ENCODE measurements at regions not wholly inside any gene's neighbourhood (a gene's known extent, or its start where the extent isn't known, plus 50 kb on each side); places are given as distances from the start of the nearest gene placed in this dataset.

DNA sequence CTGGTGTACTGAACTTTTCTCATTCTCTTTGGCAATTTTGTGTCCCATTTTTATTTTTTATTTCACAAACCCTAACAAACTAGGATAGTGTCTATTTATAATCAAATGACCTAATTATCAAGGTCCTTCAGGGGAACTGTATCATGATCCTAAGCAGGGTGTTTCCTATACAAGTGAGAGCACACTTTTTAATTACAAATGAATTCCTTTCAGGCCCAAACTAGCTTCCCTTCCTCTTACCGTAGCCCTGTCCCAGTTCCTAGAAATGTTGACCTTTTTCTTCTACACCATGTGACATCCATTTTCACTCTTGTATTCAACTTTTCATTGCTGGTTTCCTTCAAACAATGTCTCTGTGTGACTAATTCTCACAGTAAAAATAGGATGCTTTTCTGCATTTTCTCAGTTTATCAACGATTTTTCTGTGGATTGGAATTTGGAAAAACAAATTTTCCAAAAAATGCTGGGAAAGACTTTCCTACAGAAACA is 411.4 kb downstream of the CCDC91 start:
- no peak for DNase-seq

DNA sequence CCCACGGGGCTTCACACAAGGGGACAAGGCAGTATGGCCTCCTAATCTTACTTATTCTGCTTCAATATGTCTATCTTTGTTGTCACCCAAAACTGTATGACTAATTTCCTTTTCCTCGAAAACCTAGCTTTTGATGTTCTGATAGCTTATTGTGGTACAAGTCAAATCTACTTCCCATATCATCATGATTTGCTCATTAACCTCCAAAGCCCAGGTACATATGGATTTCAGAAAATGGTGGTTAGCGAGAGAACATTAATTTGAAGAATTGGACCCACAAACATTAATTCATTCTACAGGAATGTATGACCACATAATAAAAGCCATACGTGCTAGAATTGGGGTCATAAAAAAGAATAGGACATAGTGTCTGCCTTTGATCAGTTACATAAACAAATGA is 412.5 kb downstream of the CCDC91 start:
- no peak for DNase-seq

DNA sequence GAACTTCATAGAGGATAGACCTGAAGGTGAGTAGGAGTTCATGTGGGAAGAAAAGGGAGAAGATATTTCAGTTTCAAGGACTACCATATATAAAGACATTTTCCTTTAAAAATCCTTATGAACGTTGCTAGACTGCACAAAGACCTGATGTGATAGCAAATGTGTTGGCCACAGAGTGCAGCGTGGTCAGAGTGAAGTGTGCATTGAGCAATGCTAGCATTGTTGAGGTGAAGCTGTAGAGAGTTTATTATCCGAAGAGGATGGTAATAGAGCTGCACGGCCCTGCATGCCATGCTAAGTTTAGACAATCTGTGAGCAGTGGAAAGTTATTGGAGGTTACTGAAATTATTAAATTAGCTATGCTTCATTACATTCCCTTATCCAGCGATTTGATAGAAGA is 413.0 kb downstream of the CCDC91 start:
- no peak for DNase-seq

DNA sequence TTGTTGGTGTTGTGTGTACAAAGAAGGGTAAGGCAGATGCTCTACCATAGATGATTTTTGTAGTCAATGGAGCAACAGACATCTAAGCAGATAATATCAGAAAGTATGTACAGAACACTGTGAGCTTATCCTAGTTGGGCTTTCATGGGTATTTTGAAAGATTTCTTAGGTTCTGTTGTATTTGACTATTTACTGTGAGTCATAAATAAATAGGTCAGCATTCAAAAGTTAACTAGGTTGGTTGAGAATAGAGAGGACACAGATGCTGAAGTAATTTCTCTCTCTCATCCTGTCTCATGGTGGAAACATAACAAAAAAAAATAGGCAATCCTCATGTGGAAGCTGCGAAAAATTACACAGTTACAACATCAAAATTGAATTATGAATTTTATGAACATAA is 413.5 kb downstream of the CCDC91 start:
- DNase-seq, result no peak

DNA sequence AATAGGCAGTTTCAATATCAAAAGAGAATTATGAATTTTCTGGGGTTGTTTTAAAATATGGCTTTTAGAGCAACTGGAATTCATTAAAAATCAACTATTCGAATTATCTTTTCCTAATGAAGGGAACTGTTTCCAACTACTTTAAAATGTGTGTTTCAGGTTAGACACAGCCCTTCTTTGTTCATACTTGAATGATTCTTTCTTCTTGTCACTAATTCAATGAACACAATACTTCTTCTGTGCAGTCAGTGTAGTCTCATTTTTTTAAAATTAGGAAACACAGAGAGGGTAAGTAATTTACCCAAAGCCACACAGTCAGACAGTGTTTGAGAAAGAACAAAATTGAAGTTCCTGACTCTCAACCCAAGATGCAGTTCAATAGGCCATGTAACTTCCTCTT is 414.0 kb downstream of the CCDC91 start:
- DNase-seq, result no peak

DNA sequence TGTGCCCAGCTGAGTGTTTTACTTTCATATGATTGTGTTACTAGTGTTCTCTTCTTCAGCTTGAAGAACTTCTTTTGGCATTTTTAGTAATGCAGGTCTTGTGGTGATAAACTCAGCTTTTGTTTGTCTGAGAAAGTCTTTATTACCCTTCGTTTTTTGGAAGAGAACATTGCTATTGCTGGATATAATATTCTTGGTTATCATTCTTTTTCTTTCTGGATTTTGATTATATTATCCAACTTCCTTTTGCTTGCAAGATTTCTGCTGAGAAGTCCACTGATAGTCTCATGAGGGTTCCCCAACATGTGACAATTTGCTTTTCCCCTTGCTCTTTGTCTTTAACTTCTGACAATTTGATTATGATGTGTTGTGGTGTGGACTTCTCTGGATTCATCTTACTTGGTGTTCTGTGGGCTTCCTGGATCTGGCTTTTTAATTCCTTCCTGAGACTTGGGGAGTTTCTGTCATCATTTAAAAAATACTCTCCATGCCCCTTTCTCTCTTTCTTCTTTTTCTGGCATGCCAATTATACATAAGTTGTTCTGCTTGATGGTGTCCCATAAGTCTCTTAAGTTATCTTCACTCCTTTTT is 416.8 kb downstream of the CCDC91 start:
- no peak for DNase-seq

DNA sequence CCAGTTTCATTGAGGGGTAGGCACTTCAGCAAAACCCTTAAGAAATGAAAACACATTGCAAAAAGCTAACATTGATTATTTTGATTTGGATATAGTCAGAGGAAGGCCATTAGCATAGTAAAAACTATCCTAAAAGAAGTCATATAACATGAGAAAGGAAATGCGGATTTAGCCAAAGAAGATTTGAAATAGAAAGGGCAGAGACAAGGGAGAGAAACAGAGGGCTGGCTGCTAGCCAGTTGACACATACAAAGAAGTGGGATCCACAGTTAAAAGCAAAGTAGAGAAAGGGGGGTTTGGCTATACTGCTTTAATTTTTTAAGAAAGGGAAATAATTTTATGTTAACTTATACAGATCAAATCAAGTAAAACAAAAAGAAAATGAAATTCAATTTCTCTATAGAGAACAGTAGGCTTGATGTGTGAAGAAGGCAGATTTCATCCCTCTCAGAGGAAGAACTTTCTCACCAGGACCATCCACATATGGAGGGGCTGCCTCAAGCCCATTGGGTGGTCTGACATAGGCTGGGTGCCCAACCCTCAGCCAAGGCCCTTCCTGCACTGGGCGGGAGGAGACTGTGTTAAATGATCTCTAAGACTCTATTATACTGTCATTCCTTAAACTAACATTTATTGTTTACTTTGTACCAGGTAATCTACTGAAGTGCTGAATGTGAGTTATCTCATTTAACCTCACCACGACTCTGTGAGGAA is 420.3 kb downstream of the CCDC91 start:
- no peak for DNase-seq

DNA sequence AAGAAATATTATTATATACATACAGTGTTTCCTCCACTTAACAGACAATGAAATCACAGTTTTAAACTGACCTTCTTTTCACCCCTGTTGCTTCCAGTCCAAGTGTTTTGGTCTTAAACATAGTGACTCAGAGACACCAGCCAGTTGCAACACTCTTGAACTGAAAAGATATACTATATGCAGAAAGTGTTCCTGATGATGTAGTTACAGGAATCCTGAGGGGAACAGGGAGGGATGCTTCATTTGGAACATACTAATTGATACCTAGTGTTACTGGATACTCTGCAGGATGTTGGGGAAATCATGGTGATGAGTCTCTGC is 420.8 kb downstream of the CCDC91 start:
- DNase-seq, result no peak

DNA sequence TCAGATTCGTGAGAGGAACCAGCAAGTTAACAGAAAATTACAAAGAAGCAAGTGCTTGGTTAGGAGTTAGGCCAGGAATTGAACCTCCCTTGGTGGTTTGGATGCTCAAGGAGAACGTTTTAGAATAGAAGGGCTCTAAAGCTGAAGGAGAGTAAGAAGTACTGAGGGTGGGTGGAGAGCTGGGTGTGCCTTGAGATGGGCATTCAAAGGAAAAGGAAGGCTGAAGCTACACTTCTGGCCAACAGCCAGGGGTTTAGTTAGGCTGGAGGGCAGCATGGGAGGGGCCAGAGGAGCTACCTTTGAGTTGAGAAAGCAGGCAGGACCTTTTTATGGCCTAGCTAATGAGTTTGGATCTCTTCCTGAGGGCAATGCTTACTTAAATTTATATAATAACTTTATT is 421.2 kb downstream of the CCDC91 start:
- no peak for DNase-seq

DNA sequence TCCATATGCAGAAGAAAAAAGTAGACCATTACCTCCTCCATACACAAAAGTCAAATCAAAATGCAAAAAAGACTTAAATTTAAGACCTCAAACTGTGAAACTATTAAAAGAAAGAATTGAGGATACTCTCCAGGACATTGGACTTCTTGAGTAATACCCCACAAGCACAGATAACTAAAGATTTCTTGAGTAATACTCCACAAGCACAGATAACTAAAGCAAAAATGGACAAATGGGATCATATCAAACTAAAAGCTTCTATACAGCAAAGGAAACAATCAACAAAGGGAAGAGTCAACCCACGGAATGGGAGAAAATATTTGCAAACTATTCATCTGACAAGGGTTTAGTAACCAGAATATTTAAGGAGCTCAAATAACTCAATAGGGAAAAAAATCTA is 427.9 kb downstream of the CCDC91 start:
- no peak for DNase-seq

DNA sequence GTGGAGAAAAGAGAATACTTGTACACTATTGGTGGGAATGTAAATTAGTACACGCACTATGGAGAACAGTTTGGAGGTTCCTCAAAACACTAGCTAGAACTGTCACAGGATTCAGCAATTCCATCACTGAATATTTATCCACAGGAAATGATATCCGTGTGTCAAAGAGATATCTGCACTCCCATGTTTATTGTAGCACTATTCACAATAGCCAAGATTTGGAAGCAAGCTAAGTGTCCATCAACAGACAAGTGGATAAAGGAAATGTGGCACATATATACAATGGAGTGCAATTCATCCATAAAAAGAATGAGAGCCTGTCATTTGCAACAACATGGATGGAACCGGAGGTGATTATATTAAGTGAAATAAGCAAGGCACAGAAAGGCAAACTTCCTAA is 428.5 kb downstream of the CCDC91 start:
- no peak for DNase-seq

DNA sequence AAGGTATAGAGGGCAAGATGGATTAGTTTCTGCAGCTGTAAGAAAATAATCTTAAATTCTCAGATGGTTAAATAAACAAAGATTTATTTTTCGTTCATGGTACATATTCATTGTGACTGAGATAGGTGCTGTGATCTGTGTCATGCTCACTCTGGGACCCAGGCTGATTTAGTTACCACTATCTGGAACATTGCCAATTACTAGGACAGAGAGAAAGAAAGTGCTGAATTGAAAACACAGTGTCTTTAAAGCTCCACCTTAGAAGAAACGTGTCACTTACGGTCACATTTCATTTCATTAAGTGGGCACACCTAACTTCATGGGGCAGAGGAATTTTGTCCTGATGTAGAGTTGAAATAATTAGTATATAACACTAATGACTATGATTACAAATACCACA is 430.0 kb downstream of the CCDC91 start:
- DNase-seq, result no peak

DNA sequence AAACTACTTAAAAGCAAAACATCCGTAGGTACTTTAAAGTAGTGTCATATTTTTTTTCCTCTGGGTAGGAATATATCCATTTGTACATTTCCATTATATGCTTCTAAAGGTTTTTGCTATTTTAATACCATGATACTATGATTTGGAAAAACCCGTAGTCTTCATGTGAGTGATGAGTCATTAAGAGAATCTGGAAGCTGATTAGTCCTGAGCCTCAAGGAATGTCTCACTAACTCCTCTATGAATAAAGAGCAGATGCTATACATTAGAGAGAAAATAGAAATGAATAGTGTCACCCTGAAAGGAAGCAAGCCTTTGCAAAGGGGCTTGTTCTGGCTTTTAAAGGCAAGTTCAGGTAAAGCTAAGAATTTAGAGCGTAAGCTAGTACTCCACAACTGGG is 432.1 kb downstream of the CCDC91 start:
- no peak for DNase-seq

DNA sequence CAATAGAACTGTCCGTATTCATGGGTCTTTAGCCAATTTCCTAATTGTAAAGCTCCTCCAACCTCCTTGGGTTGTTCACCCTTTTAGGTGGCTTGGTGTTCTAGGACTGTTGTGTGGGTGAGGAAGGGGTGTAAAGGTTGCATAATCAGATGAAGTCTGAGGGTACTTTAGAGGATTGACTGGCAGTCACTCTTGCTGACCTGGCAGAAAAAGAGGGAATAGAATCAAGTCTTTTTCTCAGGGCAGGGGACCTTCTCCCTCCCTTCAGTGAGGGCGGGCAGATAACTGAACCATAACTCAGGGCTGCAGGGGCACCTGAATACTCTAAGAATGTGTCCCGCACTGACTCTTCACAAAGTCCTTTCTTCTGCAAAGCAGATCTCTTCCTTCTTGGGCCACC is 436.2 kb downstream of the CCDC91 start:
- no peak for DNase-seq

DNA sequence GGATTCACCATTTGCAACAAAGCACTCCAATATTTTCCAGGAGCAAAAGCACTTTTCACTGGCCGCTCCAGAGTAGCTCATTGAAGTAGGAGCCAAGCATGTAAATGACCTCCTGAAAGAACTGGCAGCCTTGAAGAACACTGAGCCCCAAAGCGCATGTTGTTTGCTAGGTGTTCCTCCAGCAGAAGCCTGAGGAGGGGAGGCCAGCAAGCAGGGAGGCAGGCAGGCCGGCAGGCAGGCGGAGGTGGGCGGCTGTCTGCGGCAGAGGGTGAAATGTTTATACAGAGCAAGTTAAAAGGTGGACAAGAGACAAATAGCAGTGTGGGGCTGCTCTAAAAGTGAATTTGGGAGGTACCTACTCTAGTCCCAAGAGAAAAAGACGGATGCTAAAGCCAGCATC is 439.4 kb downstream of the CCDC91 start:
- DNase-seq, result no peak

DNA sequence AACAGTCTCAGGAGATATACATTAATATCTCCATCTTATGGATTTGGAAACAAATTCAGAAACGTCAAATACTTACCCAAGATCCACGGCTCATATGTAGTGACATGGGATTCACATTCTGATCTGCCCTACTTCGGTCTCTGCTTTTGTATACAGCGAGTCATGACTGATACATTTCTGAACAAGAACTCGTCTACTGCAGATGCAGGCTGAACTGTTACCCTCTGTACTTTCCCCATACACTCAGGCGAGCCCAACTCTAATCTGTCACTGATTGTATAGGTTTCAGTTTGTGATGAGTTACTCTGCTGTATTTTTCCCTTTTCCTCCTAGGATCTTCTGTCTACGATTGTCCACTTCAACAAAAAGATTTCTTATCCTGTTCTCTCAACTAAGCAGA is 441.6 kb downstream of the CCDC91 start:
- no peak for DNase-seq

DNA sequence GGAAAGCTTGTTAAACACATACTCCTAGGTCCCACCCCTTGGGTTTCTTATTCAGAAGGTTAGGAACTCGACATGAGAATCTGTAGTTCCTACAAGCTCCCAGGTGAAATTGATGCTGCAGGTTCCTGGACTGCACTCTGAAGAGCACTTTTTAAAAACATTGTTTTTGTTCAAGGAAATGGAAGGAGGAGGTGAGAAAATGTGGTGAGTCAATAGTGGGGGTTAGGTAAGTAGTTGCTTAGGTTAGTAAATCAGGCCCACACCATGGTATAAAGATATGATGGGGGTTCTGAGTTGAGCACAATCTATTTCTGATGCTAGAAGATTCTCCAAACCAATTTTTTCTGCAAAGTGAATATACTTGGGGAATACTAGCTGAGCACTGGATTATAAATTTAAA is 450.3 kb downstream of the CCDC91 start:
- no peak for DNase-seq

DNA sequence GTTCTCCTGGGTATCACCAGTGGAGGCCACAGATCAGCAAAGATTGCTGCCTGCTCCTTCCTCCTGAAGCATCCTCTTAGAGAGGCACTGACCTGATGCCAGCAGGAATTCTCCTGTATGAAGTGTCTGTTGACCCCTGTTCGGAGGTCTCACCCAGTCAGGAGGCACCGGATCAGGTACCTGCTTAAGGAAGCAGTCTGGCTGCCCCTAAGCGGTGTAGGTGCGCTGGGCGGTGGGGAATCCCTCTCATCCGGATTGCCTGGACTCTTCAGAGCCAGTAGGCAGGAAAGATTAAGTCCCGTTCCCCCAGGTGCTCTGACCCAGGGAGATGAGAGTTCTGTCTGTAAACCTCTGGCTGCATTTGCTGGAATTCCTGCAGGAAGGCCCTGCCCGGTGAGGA is 455.2 kb downstream of the CCDC91 start:
- DNase-seq, result no peak

DNA sequence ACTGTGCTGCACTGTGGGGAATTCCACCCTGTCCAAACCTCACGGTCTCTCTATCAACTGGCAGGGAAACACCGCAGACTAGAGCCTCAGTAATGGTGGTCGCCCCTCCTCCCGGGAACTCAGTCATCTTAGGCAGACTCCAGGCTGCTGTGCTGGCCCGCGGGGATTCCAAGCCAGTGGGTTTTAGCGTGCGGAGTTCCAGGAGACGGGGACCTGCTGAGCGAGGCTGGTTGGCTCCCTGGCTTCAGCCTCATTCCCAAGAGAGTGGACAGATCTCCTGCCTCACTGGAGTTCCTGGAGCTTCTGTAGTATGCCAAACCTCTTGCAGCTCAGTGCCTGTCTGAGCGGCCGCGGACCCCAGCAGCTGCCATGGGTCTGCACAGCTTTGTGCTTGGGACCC is 455.6 kb downstream of the CCDC91 start:
- no peak for DNase-seq

DNA sequence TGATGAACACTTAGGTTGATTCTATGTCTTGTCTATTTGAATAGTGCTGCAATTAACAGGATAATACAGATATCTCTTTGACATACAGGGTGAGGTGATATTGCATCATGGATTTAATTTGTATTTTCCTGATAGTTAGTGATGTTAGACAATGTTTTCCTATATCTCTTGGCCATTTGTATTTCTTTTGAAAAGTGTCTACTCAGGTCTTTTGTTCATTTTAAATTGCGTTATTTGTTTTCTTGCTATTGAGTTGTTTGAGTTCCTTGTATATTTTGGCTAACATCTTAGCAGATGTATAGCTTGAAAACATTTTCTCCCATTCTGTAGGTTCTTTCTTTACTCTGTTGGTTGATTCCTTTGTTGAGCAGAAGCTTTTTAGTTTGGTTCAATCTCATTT is 460.6 kb downstream of the CCDC91 start:
- no peak for DNase-seq

DNA sequence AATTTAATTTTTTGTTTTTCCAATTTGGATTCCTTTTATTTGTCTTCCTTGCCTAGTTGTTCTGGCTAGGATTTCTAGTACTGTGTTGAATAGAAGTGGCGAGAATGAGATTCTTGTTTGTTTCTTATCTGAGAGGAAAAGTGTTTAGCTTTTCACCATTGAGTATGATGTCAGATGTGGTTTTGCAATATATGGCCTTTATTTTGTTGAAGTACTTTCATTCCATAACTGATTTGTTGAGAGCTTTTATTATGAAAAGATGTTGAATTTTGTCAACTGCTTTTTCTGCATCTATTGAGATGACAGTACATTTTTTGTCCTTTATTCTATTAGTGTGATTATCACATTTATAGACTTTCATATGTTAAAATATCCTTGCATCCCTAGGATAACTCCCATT is 462.0 kb downstream of the CCDC91 start:
- no peak for DNase-seq

DNA sequence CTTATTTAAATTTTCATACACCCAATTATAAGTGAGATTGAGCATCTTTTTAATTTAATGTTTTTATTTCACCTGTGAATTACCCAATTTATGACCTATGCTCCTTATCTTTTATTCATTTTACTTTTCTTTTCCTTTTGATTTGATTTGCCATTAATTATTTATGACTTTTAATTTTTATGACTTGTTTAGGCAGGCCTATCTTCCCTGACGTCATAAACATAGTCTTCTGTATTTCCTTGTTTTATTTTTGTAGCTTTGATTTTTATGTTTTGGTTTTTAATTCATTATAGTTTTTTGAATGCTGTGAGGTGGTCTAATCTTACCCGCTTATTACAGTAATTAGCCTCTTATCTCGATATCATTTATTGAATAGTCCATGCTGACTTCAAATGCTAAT is 467.1 kb upstream of the FAR2 start:
- DNase-seq, result no peak

DNA sequence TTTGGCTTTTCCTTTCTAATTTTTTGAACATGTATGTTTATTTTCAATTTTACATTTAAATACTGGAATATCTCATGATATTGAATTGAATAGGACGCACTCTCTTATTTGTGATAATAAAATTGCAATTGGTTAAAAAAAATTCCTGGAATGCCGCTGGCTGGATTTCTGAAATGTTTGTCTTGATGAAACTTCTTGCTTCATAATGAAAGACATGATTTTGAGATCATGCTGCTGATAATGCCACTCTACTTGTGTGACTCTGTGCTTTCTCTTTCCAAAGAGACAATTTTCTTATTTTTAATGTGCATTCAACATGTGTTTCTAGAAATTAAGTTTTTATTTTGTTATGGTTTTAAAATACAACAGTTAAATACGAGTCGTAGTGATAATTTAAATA is 465.7 kb upstream of the FAR2 start:
- DNase-seq, result no peak

DNA sequence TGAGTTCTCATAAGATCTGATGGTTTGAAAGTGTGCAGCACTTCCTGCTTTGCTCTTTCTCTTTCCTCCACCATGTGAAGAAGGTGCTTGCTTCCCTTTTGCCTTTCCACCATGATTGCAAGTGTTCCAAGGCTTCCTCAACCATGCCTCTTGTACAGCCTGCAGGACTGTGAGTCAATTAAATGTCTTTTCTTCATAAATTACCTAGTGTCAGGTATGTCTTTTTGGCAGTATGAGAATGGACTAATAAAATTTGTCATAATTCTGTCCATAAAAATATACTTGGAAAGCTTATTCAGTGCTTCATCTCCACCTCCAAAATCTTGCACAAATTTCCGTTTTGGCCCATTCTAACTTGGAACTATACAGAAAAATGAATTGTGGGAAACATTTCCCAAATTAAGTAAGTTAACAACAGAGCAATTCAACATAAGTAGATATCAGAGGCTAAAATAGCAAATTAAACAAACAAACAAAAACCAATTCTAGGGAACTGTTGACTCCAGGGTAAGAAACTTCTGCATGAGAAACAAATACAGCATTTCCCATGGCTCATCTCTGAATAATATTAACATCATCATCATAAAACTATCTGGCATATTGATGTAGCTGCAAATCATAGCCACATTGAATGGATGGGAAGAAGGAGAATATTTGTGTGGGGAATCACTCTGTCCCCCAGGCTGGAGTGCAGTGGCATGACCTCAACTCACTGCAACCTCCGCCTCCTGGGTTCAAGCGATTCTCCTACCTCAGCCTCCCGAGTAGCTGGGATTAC is 459.5 kb upstream of the FAR2 start:
- no peak for DNase-seq

Measured in NCI-H1694 (cell line).